ENCODE measurements at regions not wholly inside any gene's neighbourhood (a gene's known extent, or its start where the extent isn't known, plus 50 kb on each side); places are given as distances from the start of the nearest gene placed in this dataset.
"Not testable (repeated sequence)": the region's sequence is repeated elsewhere in the genome, so short reads cannot be mapped to it uniquely, and the experiment has no call there.

DNA sequence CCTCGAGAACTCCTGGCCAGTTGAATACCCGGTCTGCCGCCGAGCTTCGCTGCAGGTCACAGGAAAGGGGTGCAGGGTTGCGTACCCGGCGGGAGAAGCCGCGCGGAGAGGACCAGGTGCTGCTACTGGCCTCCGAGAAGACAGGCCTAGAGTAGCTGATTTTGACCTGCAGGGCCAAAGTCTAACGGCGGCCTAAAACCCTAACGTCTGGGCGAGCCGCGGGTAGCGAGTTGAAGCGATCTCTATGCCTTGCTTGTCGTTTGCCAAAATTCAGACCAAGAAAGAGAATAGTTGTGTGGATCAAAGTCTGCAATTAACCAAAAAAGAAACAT, 133.2 kb downstream of the FAM72C start:
- not testable (repeated sequence) for DNase-seq

DNA sequence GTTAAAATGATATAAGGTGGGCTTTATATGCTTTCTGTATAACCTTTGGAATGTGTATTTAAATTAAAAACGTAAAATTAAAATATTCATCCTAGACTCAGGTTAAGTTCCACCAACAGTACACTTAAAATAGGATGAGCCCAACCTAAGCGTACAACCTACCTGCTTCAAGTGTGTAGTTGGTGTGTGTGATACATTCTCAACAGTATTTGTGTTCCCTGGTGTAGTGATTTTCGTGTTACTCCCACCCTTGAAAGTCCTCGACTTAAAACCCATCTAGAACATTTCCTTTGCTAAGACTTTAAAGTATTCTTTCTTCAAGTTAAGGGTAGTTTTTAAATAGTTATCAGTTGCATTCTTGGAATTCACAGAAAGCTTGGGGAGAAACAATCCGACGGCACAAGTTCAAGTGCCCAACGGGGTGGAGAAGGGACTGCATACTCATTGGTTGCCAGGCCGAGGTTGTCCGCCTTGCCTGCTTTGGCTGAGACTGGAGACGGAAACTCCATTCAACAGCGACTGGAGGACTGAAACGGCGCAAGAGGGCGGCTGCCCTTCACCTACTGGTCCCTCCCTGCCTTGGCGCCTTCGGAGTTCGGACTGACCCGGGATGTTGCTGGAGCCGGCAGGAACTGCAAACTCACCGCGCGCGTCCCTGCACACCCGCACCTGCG, 133.7 kb downstream of the FAM72C start:
- DNase-seq, result not testable (repeated sequence)

DNA sequence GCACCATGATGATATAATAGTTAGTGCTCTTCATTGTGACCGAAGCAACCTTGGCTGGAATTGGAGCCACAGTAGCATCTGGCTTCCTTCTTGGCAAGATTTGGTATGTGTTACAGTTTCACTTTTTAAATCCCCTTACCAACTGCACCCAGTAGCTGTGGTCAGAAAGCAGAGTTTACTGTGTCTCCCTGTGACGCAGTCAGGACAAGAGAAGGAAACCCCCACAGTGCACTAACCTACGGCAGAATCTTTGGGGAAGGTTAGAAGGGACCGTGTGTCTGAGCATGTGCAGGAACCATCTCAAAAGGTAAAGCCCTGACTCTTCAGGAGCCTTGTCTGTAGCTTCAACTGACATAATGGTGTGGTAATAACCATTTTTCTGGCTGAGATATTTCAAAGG, 138.4 kb downstream of the FAM72C start:
- DNase-seq, result not testable (repeated sequence)

DNA sequence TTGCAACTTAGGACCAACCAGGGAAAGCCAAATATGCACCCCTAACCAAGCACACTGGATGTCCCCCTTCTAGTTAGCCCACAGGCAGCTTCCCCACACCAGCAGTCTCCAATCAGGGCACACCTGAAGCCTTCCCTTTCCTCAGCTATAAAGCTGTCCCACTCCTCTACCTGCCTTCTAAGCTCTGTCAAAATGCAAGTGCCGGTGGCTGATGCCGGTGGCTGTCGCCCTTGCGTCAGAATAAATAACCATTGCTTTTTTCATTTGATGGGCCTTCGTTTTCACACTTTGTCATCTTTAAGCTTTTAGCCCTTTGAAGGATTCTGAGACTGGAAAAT, 139.4 kb downstream of the FAM72C start:
- DNase-seq, result not testable (repeated sequence)

DNA sequence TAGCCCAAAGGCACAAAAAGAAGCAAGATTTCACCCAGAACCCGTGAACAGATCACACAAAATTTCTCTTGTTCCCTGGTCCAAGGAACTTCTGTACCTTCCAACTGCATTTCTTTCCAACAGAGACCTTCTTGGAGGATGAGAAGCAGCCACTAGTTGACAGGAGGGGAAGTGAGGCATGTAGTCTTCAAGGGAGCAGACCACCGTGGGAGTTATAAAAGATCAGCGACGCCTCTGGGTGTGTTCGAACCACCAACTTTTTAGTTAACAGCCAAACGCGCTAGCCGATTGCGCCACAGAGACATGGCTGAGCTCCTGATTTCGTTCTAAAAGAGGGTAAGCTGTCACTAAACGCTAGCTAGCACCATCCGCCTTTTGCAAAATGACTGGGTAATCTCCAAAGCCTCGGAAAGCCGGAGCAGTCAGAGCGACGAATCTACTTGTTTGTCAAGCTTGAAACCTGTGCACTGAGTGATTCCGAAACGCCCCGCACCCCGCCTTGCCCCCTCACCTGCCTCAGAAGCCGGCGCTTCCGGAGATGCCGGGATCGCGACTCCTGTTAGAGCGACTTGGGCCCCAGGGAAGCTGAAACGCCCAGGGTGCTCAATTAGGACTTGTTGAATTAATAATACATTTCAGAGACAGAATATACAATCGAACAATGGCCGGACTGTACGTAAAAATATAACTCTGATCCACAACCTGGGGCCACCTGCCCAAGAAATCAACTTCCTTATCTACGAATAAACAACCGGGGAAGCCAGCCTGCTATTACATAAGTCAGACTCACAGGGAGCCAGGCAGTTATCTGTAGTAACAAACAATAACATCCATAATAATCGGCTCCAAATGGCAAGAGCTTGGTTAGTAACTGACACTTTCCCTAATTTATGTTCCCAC, 140.1 kb downstream of the FAM72C start:
- DNase-seq, result not testable (repeated sequence)

DNA sequence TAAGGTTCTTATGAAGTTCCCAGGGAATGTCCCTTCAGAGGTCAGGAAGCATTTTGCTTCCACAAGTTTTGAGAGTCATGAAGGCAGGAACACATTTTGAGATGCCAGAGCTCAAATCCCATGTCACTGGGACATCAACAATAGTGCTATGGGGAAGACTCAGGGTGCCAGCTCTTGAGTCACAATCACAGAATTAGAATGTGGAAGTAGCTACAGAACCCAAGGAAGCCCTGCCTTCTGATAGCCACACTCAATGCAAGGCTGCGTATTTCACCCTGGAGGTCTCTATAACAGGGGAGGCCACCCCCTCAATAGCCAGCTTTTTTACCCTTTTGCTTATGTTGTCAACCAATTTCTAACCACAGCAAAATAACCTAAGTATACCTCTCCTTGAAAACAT, 145.6 kb downstream of the FAM72C start:
- DNase-seq, result not testable (repeated sequence)

DNA sequence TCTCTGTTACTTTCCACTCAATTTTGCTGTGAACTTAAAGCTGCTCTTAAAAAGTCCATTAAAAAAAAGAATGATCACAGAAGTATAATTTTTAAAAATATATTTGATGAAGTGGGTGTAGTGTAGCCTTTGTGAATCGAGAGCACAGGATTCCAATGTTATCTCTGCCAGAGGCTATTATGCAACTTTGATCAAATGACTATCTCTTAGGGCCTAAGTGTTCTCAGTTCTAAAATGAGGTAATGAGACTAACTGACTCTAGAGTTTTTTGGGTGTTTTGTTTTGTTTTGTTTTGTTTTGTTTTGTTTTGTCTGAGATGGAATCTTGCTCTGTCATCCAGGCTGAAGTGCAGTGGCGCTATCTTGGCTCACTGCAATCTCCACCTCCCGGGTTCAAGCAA, 147.5 kb downstream of the FAM72C start:
- DNase-seq, result not testable (repeated sequence)

DNA sequence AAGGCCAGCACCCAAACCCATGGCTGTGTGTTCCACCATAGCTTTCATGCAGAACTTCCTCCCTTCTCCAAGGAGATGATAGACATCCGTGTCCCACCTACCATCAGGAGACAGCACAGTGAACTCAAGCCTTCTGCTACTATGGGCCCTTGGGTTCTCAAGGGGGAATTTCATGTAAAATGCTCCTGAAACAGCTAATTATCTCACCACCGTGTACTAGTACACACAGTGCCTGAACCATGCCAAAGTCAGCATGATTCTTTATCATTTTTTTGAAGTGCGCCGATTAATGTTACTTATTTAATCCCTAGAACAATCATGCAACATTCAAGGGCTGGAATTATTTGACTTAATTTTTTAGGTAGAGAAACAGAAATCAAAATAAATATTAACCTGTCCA, 151.7 kb downstream of the FAM72C start:
- DNase-seq, result not testable (repeated sequence)

DNA sequence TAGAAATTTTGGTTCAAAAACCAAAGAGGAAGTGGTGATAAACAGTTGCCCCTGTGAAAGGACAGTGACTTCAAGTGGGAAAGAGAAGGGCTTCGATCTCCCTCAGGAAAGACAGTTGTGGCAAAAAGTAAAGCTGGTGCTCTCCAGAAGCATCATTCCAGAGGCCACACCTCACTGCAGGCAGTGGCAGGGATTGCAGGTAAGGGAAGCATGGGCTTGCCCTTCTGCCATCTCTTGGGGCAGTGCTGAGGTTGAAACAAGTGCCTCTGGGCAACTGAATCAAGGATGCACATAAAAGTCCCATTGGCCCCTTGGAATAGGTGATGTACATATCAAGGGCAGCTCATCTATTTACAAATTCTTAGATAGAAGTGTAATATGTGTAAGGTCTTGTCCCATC, 155.4 kb downstream of the FAM72C start:
- DNase-seq, result not testable (repeated sequence)

DNA sequence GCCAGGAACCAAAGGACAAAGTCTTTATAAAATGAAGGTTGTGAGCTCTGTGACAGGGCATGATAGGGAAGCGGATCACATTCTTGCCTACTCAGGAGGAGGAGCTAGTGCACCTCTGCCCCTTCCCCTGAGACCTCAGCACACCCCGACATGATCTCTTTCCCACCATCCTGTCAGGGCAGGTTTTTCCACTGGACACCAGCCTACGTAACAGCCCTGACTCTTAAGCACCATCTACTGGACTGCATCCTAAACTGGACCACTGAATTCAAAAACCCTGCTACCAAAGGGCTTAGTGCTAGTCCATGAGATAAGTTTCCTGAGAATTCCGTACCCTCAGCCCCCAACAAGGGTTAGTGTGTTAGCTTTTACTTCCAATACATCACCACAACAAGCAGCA, 166.4 kb downstream of the FAM72C start:
- DNase-seq, result not testable (repeated sequence)

DNA sequence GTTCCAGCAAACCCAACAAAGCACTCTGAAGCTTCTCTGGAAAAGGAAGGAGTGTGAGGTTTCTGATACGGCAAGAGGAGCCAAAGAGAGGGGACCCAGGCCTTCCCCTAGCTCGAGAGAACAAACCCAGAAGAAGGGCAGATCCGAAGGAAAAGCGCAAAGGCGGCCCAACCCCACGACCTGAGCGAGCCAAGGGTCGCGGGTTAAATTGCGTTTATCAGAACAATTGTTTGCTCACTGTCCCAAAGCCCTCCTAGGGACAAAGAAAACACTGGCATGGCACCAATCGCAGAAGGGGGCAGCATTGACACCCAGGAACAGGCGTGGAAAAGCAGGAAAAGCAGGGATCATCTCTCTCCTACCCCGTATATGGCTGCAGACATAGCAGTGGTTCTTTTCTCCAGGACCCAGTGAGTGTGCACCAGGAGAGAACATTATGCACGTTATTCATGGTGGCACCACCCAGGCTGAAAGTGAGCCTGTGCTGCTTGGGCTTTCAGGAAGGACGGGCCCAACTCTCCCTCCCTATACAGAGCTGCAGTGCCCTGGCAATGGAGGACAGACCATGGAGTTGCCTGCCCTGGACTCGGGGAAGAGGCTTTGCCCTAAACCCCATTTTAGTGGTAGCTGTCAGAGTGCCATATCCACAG, 167.0 kb downstream of the FAM72C start:
- DNase-seq, result not testable (repeated sequence)

DNA sequence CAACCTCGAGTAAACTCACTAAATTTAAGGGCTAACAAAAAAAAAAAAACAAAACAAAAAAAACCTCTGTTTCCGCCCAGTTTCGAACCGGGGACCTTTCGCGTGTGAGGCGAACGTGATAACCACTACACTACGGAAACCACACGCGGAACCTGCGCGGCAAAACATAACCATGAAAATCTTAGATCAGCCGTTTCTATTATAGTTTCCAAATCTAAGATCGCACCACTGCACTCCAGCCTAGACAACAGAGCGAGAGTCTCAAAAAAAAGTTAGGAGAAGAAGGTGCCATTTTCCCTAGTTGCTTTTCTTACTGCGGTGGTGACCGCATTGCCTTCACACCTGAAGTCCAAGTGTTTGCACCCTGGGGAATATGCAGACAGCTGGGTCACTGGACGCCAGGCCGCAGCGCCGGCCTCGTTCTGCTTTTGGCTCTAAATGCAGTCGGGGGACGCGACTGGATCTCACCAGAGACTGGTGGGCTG, 167.8 kb downstream of the FAM72C start:
- DNase-seq, result peak; percentile 16

DNA sequence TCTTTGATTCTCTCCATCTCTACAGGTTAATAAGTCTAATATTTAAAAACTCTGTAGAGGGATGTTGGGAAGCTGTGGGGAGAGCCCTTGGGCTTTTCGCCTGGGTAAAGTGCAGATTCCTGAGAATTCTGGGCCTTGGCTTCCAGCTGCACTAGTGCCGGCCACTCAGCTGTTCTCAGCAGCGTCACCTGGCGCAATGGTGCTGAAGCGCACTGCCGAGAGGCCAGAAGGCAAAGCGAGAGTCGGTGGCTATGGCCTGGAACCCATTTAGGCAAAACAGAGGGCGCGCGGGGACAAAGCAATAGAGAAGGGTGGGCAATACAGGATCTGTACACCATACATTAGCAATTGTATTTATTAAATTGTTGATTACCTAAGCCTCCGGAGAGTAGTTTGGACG, 168.7 kb downstream of the FAM72C start:
- not testable (repeated sequence) for DNase-seq

DNA sequence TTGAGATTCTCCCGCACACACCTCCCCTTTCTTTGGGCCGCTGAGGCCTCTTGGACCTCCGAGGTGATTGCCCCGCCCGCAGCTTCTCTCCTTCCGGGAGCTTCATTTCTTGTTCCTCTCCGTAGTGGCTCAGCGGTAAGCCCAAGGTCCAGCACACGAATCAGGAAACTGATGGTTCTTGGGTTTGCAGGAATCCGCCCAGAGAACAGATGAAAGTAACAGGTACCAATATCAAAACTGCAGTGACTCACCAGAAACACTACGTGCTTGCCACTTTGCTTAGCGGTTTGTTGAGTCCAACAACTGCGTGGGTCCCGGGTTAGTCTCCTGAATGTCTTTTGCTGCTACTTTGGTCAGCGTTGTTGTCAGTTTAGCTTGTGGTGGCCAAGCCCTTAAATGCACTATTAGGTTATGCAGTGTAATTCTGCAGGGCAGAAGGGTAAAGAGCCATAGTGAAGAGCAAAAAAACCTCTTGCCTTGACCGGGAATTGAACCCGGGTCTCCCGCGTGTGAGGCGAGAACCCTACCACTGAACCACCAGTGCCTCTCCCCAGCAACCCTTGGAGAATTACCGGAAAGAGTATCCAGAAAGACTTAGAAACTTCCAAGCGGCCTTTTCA, 172.1 kb downstream of the FAM72C start:
- not testable (repeated sequence) for DNase-seq

DNA sequence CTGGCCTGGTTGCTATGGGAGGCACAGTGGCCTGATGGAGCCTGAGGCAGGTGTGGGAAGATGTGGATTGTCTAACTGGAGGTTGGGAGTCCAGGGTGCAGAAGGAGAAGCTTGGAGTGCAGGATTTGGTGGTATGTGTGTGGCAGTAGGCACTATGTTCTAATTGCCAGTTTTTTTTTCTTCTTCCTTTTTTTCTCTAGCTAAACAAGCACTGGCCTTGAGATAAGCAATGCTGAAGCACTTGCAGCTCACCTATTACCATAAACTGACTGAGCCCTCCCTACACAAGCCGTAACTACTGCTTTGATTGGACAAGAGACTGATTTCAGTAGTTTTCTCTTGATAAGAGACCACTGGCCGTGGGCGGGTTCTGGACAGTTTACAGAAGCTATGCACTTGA, 175.4 kb downstream of the FAM72C start:
- DNase-seq, result not testable (repeated sequence)

DNA sequence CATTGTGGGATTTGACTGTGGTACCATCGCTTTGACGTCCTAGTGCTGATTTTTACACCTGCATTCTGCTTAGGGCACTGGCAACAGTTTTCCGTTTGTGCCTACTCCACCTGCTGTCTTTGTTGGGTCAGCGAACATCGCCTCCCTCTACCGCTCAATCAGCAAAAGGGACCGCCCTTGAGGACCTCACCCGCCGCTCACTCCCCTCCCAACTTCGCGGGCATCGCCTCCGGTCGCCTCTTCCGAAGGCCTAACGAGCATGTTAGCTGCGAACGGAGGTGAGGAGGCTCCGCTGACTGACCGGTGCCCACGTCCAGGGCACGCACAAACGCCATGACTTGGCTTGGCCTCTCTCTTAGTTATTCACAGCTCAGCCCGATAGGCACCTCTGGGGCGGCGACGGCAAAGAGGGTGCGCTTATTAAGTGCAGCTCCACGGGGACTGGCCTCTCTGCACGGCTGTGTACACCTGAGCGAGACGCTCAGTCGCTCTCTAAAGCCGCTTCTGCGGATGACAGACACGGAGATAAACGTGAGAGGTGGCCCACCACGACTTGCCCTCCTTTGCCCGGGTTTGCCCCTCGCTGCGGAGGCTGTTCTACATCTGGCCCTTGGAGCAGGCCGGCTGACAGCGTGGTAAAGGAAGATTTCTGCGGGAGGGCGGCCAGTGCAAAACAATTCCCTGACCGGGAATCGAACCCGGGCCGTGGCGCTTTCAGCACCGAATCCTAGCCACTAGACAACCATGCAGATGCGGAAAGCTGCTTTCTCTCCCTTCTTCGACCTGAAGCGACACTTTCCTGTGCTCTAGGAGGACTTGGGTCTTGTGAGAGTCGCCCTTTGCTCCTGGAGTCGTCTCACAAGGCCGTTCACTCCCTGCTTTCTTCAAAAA, 179.5 kb downstream of the FAM72C start:
- not testable (repeated sequence) for DNase-seq

DNA sequence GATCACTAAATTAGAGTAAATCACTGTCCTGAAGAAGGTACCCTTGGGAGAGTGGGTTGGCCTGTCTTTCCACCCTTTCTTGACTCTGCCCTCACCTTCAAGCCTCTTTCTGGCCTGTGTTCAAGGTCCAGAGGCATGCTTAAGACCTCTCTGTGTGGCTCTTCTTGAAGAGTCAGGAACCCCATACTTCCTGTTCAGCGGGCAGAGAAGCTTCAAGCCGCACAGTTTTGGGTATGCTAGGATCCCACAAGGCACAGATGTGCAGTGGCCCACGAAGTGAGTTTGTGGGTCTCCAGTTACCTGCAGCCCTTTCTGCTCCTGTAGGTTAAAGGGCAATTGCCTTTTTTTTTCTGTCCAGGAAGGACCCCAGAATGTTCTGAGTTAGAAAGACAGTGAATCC, 185.4 kb downstream of the FAM72C start:
- not testable (repeated sequence) for DNase-seq

DNA sequence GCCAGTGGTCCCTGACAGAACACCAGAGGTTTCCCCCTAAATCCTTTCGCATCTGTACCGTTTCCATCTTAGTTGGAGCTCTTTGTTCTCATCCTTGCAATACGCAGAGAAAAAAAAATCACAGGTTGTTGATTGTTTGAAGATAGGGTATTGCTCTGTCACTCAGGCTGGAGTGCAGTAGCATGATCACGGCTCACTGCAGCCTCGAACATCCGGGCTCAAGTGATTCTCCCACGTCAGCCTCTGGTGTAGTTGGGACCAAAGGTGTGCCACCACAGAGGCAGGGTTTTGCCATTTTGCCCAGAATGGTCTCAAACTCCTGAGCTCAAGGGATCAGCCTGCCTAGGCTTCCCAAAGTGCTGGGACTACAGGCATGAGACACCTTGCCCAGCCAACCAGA, 185.9 kb downstream of the FAM72C start:
- not testable (repeated sequence) for DNase-seq

DNA sequence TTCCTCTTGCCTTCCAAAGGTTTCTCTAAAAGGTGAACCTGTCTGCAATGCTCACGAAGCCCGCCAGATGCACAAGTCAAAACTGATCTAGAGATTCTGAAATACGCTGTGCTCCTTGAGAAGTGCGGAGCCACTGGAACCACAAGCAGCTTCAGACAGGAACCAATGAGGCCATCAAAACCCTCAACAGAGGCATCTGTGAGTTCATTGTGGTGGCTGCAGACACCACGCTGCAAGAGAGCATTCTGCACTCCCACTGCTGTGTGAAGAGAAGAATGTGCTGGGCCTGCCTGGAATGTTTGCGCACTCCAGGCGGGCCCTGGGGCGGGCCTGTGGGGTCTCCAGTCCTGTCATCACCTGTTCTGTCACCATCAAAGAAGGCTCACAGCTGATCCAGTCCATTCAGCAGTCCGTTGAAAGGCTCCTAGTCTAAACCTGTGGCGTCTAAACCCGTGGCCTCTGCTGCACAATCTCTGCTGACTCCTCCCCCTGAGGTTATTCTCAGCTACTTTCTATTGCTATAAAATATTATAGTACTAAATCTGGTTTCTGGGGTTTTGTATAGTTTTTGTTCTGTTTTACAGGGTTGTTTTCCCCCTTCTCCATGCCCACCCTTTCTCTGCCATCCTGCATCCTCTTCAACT, 187.4 kb downstream of the FAM72C start:
- DNase-seq, result not testable (repeated sequence)

DNA sequence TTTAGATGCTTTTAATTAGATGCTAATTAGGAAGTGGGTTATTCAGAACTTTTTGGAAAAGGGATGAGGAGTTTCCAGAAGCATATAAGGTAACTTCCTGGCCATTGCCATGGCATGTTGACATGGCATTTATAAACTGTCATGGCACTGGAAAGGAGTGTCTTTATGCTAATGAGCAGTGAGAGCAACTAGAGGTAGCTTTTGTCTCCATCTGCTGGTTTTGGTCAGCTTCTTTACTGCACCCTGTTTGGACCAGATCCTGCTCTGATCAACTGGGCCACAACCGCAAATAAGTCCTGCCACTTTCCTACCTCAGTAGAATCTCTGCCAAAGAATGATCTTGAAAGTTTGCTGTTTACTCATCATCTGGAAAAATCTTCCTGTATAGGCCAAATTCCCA, 193.6 kb downstream of the FAM72C start:
- not testable (repeated sequence) for DNase-seq

DNA sequence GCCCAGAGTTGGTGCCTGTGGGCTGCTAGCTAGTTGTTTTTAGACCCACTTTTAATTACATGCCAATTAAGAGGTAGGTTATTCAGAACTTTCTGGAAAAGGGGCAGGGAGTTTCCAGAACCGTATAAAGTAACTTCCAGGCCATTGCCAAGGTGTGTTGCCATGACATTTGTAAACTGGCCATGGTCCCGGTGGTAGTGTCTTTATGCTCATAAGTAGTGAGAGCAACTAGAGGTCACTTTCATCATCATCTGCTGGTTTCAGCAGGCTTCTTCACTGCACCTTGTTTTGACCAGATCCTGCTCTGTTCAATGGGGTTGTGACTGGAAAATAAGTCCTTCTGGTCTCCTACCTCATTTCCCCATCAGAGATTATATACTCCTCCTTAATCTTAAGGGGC, 207.0 kb downstream of the FAM72C start:
- not testable (repeated sequence) for DNase-seq

DNA sequence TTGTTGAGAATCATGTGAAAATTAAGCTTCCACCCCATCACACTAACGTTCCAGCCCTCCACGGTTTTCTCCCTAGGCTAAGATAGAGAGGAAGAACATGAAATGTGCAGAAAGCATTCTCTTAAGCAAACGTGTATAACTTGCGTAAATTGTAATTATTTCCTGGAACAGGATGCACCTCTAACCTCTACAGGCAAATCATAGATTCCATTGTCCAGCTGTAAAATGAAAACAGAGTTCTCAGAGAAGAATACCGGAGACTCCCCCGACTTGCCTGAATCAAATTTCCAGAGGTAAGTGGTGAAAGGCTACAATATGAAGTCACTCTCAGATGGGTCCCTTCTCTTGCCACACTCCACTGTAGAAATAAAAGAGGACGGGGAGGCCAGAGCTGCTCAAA, 211.4 kb downstream of the FAM72C start:
- DNase-seq, result not testable (repeated sequence)
